A673 (cell line): ENCODE measurements at regions not wholly inside any gene's neighbourhood (a gene's known extent, or its start where the extent isn't known, plus 50 kb on each side); places are given as distances from the start of the nearest gene placed in this dataset.

Experiments used
- EZH2 ChIP-seq: fragments of 200-600 bp; sonication (generic); IDR thresholded peaks from 2 replicates; pipeline ENCODE4 v1.6.1; 2017; ENCODE audit warnings: borderline replicate concordance, low read depth, mild to moderate bottlenecking, mixed read lengths, antibody characterized with exemption, low read length; ENCODE audit not compliant: poor library complexity, severe bottlenecking
- TF ChIP-seq, protein P1 (sequence below): fragments of 300-800, 200-600 bp; sonication (generic); conservative IDR thresholded peaks from 2 replicates; pipeline ENCODE4 v1.5.1; 2017; ENCODE audit warnings: low read depth, mild to moderate bottlenecking, antibody characterized with exemption, low read length, moderate library complexity, mixed read lengths

DNA sequence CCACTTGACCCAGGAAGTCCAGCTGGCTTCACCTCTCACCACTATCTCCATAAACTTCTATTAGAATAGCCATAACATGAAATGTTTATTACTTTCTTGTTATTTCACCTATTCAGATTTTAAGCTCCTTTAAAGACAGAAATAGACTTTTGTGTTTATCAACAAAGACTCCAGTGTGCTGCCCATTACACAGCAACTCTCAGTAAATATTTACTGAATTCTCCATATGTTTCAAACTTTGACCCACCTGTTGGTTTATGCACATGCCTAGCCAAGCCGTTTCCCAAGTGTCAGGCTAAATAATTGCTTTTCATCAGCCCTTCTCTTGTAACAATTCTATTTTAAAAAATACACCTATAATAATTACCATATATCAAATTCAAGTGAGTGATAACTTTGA is 242.9 kb upstream of the NEIL3 start:
- TF ChIP-seq, protein P1, sequence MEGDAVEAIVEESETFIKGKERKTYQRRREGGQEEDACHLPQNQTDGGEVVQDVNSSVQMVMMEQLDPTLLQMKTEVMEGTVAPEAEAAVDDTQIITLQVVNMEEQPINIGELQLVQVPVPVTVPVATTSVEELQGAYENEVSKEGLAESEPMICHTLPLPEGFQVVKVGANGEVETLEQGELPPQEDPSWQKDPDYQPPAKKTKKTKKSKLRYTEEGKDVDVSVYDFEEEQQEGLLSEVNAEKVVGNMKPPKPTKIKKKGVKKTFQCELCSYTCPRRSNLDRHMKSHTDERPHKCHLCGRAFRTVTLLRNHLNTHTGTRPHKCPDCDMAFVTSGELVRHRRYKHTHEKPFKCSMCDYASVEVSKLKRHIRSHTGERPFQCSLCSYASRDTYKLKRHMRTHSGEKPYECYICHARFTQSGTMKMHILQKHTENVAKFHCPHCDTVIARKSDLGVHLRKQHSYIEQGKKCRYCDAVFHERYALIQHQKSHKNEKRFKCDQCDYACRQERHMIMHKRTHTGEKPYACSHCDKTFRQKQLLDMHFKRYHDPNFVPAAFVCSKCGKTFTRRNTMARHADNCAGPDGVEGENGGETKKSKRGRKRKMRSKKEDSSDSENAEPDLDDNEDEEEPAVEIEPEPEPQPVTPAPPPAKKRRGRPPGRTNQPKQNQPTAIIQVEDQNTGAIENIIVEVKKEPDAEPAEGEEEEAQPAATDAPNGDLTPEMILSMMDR: no peak
- no peak for TF ChIP-seq EZH2
